Hematopoietic multipotent progenitor cell treated with erythropoietin and hydrocortisone succinate and interleukin-3 and kit ligand, for 15 days (in vitro differentiated cells): ENCODE measurements at regions not wholly inside any gene's neighbourhood (a gene's known extent, or its start where the extent isn't known, plus 50 kb on each side); places are given as distances from the start of the nearest gene placed in this dataset.
A peak's percentile ranks its signal among the peaks of the same experiment; 100 is the strongest.

Experiments used
- DNase-seq: peaks from one replicate; pipeline ENCODE4 v3.0.0-alpha.2; 2015; ENCODE audit warnings: low spot score

DNA sequence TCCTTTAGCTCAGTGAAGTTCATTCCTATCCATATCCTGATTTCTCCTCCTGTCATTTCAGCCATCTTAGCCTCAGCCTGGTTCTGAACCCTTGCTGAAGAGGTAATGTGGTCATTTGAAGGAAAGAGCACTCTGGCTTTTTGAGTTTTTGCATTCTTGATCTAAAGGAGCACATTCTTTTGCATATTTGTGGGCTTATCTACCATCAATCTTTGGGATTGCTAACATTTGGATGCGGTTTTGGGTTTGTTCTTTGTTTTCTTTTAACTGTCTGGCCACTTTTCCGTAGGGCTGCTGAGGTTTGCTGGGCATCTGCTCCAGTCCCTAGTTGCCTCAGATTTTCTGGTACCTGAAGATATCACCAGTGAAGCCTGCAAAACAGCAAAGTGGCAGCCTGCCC, 238.3 kb downstream of the EPM2A start:
- DNase-seq, result no peak

DNA sequence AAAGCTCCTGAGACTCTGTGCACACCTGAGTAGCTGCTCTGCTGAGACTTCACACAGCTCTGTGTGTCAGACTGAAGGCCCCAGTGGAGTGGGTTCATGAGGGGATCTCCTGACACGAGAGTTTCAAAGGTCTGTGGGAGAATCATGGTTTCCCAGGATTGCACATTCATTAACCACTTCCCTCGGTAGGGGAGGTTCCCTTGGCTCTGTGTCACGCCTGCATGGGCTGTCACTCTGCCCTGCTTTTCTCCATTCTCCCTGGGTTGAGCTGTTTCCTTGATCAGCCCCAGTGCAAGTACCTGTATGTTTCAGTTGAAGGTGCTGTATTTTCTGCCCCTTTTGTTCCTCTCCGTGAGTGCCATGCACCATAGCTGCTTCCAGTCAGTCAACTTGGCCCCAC, 236.9 kb downstream of the EPM2A start:
- DNase-seq, result no peak

DNA sequence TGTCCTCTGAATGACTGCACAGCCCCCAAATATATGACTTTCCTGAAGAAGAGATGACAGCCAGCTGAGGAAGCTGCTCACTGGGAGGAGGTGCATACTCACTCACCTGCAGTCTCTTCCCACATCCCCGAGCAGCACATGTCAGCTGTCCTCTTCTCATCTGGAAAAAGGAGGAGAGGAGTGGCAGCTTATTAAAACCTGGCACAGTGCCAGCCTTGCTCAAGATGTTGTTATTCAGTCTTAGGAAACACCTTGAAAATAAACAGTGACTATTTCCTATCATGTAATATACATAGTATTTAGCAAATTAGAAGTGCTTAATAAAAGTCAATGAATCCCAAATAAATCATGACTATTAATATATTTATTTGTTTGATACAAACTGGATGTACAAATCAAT, 232.9 kb downstream of the EPM2A start:
- peak; percentile 12 for DNase-seq

DNA sequence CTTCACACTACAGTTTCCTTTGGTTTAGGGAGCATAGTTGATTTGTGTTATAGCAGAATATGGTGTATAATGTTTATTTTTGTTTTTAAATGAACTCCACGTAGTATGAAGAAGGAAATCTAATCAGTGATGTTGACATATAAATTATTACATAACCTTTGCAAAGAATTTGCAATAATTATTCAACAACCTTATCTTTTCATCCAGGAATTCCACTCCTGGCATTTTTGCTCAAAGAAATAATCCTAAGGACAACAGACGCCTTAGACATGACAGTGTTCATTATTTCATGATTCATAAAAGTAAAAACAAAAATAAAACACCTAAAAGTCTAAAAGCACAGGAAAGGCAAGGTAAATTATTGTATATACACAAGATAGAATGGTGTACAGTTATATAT, 229.2 kb downstream of the EPM2A start:
- DNase-seq, result no peak

DNA sequence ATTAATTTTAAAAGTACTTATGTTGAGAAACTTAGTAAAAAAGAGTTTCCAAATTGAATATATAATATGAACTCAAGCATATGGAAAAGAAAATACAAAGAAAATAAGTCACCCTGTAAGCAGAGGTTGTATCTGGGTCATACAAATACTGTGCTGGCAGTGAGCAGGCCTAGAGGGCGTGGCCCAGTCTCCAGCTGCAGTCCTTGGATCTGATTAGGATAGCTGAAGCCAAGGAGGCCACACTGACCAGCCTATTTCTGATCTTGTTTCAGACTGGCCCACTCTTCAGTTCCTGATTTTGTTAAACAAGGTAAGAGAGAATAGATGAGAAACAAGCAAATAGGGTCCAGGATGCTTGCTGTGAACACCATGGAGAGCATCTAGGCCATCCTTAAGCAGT, 228.8 kb downstream of the EPM2A start:
- no peak for DNase-seq

DNA sequence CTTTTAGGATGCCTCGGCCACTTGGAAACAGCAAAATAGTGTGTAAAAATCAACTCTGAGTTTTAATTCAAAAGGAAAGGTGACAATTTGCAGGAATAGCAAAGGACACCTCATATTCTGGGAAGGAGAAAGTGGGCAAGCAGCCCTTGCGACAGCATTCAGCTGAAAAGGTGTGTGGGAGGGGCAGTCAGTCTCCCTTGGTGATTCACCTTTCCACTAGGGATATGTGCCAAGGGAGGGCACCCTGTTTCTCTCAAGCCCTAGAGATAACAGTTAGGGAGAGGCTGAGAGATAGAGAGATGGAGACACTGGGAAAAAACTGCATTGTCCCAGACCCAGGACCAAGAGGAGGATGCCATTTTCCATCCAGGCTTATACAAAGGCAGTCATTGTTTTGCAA, 228.1 kb downstream of the EPM2A start:
- DNase-seq, result no peak

DNA sequence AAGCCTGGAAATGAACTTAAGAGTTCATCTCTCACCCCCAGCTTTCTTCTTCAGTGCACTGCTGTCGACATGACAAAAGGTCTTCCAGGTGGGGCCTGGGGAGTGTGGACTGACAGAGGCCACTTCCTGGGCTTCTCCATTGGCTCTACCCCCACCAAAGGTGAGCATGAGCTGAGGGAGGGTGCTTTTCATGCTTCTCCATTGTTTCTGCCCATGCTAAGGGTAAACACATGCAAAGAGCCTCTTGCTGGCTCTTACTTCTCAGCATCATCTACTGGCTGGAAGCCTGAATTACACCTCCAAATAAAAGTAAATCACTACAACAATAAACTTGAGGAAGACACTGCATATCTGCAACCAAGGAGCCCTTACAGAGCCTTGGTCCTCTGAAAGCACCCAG, 227.2 kb downstream of the EPM2A start:
- no peak for DNase-seq

DNA sequence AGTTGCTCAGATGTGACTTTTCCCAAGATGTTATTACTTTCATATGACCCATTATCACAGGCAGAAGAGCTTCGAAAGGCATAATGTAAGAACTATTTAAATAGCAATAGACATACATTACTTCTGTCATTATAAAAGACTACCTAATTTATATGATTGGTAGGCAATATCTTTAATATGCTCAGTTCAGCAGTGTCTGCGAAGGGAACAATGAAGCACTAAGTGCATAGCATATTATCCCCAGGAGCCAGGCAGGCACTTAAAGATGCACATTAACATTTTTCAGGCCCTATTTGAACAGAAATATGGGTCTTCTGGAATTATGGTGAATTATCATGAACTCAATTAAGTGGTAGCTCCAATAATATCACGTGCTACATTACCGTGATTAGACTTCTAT, 217.8 kb downstream of the EPM2A start:
- no peak for DNase-seq

DNA sequence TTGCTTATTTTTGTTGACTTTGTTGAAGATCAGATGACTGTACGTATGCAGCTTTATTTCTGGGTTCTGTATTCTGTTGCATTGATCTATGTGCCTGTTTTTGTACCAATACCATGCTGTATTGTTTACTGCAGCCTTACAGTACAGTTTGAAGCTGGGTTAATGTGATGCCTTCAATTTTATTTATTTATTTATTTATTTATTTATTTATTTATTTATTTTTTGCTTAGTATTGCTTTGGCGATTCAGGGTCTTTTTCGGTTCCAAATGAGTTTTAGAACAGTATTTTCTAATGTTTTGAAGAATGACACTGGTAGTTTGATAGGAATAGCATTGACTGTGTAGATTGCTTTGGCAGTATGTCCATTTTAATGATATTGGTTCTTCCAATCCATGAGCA, 210.3 kb downstream of the EPM2A start:
- no peak for DNase-seq

DNA sequence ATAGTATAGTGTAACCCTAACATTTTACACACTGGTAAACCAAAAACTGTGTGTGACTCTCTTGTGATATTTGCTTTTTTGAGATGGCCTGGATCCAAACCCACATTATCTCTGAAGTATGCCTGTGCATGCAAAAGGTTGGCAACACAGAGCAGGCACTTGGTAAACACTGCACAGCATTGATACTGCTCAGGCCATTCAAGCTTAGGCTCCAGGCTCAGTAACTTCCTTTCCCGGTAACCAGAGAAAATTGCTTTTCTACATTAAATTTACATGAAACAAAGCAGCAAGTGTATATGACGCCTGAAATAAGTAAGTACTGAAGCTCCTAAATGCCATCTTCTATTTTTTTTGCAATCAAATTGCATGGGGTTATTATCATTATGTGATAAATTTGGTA, 205.7 kb downstream of the EPM2A start:
- no peak for DNase-seq

DNA sequence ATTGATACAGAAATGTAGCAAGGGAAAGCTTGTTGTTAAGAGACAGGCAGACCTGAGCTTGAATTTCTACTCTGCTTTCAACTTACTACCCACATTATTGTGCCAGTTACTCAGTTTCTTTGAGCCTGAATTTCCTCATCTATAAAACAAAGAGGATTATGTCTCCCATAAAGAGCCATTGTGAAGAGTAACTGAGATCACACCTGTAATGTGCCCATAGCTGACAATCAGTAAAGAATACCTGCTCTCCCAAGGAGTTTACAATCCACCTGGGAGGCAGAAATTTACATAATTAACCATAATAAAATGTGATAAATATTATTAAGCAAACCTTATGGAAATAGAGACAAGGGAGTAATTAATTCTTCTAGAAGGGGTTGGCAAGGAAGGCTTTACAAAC, 204.9 kb downstream of the EPM2A start:
- no peak for DNase-seq

DNA sequence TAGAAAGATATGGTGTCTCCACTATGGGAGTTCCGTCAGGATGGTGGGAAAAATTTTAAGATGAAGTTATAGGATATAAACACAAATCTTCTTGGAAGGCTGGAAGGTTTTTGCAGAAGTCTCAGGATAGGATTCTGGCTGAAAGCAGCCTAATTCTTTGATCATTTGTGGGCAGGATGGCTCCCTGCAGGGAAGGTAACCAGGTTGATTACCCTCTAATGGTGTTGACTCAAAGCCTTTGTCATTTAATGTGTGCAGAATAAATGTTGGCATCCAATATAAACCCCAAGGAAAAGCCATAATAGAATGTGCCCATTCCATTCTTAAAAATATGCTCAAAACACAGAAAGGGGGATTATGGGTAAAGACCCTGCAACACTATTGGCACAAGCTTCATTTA, 204.3 kb downstream of the EPM2A start:
- no peak for DNase-seq

DNA sequence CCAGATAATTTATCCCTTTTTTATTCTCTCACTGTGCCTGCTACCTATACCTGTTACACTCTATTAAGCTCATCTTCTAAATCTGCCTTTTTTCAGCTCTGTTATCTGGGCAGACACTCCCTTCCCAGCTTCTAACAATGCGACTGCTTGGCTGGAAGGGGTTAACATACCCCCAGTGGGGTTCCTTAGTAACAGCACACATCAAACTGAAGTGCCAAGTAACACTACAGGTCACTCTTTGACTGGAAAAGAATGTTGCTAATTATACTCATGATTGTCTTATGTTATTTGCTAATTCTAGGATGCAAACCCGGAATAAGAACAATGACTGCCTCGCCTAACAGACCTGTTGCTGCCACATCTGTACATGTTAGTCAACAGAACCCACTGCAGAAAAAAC, 203.5 kb downstream of the EPM2A start:
- no peak for DNase-seq

DNA sequence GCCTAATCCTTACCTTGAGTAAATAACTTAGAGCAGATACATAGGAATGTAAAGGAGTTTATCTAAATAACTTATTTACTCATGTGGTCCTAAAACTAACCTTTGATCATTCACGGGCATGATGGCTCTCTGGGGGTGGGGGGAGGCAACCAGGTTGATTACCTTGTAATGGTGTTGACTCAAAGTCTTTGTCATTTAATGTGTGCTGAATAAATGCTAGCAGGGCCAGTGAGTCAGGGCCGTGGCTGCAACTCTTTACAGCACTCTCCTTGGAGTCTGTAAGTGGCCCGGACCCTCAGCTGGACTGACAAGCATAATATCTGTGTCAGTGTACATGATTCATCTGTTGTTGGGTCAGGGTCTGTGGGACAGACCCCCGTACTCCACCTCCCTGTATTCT, 203.0 kb downstream of the EPM2A start:
- DNase-seq, result no peak

DNA sequence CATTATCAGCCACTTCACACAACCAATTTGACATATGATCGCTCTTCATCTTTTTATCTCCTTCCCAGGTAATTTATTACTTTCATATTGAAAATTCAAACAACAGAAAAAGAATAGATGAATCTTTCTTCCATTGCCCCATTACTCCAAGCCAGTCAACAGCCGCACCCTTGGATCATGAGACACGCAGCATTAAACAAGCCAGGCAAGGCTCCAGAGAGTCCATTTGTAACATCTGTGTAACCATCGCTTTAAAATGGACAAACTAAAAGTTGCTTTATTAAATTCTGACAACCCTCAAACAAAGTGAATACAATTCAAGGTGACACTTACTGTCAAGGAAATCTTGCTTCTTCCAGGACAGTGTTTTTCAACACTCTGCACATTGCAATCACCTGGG, 200.3 kb downstream of the EPM2A start:
- no peak for DNase-seq

DNA sequence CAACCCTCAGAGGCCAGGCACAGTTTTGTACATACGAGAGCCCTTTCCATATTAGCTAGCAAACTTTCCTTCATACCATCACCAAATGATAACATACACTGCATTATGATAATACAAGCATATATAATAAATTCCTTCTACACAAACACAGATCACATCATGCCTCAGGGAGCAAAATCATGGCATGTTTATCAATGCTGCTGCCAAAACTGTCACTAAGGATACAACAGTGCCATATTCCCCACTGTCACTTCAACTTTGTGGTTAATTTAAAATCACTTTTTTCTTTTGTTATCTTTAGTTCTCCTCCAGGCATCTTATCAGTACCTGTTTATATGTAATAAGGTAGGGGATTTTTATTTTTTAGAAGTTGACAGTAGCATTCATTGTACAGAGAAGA, 196.3 kb downstream of the EPM2A start:
- DNase-seq, result no peak

DNA sequence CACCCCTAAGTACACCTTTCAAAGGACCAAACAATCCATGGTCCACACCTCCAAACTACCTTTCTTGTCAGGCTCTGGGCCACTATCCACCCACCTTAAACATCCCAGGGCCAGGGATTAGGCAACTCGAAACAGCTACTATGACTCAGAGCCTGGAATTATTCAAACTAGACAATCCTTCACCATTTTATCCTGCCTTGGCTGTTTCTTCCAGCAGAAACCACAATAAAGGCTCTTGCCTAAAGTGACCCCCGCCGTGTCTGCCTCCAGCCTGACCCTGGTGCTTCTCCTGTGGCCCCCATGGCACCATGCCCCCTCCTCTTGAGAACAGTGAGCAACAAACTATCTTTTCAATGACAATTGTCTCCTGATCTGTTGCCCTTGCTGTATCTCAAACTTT, 195.5 kb downstream of the EPM2A start:
- no peak for DNase-seq

DNA sequence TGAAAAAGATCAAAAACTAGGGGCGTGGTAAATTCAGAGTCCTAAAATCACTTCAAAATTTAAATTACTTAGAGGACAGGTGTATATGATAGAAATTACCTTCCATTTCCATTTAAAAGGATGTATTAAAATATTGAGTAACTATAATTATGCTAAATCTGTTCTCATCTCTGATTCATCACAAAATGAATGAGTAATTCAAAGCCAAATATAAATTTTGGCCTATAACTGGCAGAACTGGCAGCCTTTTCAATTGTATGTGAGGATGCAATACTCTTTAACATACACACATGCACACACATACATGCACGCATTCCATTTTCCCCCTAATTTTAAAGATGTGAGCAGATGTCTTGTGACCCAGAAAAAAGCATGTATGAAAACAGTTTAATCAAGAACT, 194.6 kb downstream of the EPM2A start:
- DNase-seq, result no peak

DNA sequence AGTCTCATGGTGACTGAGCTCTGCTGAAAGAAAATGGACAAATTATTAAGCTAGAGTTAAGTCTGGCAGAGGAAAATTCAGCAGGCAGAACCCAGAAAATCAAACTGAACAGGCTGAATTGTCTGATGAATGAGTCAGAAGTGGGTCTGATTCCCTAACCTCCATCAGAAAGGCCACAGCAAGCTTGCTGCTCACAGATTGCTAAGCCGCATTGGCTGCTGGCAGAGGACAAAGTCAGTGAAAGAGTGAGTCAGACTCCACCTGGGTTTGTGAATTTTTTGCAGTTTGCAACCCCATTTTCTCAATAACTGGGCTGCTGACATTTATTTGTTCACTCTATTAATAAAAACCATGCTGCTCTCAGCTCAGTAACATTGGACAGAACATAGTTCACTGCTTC, 191.3 kb downstream of the EPM2A start:
- no peak for DNase-seq

DNA sequence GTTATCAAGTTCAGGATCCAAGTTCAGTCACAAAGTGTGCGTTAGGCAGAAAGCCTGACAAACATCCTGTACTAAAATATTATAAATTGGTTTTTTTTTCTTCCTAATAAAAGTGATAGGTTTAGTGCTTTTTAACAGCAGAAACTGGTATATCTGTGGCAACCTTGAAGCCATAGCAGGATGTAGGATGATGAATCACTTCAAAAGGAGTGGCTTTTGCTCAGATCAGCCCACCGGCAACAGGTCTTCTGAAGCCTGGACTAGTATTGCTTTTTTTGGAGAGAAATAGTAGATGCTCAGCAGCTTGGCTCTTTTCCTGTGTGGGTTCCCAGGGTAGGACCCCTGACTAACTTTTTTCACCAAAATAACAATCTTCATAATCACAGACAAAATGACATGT, 190.8 kb downstream of the EPM2A start:
- no peak for DNase-seq

DNA sequence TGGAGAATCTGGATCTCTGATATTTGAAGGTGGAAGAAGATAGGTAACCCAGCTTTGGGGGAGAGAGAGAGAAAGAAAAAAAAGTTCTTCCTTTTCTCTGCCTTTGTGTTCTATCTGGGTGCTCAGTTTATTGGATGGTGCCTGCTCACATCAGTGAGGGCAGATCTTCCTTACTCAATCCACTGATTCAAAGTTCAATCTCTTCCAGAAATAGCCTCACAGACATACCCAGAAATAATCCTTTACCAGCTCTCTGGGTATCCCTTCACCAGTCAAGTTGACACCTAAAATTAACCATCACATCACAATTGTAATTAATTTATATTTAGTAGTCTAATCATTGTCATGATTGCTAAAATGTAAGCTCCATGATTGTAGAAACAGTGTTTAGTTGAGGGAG, 189.1 kb downstream of the EPM2A start:
- DNase-seq, result no peak

DNA sequence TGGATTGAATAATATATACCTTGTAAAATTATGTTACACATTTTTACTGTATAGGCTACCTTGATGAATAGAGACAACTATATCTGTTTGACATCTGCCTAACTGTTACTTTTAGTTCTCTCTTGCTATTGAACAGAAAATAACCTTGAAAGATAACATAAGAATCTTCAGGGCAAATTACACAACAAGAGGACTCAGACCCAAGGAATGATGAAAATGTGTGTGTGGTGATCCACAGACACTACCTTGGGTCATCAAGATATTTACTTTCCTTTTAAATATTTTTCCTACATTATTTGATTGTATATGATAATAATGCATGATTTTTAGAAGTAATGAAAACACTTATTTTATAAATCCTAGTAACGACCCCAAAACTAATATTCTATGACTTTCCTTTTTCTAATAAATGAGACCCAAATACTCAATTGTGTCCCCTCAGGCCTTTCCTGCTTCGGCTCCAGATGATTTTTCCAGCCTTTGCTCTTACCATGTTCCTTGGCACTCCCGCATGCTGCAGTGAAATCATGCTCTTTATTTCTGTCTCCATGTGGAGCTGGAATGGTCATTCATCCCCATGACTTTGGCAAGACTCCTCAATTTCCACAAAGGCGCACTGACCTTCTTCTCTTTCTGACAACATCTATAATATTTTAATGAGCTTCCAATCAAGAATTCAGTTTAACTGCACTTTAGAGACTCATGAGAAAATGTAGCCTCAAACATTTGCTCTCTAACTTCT, 187.6 kb downstream of the EPM2A start:
- DNase-seq, result no peak

DNA sequence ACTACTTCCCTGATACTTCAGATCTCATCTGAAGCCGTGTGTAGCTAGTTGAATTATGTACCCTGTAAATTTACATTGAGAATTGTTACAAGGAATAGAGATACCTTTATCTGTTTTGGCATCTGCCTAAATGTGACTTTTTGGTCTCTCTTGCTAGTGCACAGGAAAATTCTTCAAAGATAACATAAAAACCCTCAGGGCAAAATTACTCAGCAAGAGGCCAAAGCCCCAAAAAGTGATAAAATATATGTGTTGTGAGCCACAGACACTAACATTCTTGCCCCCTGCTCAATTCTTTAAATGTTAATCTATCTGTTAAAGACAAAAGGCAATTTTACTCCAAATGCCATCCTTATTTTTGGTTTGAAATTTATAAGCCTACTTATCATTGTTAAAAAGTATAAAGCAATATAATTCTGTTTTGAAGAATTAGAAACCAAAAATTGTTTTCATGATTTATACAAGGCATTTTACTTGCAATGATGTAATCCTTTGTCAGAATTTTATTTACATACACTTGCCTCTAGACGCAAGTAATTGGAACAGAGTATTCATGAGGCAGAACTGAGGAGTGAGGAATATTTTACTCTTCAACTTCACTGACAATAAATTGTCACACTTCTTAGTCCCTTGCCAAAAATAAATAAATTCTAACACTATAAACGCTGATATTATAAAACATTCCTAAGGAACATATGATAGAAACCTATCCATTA, 186.2 kb downstream of the EPM2A start:
- no peak for DNase-seq

DNA sequence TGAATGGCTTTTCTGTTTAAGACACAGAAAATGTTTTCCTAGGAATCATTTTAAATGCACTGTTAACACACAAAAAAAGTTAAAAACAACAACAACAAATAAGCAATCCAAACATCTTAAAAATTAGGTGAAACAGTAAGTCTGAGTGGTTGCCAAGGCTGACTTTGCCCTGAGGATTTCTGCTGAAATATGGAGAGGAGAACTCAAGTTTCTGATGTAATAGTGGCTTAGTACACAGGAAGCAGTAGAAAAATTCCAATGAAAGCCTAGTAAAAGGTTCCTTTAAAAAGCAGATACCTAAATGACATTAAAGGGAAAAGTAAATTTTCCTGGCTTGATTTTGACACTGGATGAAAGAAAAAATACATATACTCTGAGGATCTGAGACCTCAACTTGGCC, 184.2 kb downstream of the EPM2A start:
- no peak for DNase-seq
